ENCODE measurements at regions not wholly inside any gene's neighbourhood (a gene's known extent, or its start where the extent isn't known, plus 50 kb on each side); places are given as distances from the start of the nearest gene placed in this dataset.

- TF ChIP-seq, protein P1, sequence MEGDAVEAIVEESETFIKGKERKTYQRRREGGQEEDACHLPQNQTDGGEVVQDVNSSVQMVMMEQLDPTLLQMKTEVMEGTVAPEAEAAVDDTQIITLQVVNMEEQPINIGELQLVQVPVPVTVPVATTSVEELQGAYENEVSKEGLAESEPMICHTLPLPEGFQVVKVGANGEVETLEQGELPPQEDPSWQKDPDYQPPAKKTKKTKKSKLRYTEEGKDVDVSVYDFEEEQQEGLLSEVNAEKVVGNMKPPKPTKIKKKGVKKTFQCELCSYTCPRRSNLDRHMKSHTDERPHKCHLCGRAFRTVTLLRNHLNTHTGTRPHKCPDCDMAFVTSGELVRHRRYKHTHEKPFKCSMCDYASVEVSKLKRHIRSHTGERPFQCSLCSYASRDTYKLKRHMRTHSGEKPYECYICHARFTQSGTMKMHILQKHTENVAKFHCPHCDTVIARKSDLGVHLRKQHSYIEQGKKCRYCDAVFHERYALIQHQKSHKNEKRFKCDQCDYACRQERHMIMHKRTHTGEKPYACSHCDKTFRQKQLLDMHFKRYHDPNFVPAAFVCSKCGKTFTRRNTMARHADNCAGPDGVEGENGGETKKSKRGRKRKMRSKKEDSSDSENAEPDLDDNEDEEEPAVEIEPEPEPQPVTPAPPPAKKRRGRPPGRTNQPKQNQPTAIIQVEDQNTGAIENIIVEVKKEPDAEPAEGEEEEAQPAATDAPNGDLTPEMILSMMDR (IDR thresholded peaks at IDR 0.05 in 4 of 5, conservative IDR thresholded peaks at IDR 0.05 in 1 of 5), result no peak
- TF ChIP-seq POLR2A (IDR thresholded peaks at IDR 0.05), result no peak
Observed at GRCh38 chr2:204249437-204249836, 295.8 kb upstream of the PARD3B start.
